DND-41 (cell line): ENCODE measurements at regions not wholly inside any gene's neighbourhood (a gene's known extent, or its start where the extent isn't known, plus 50 kb on each side); places are given as distances from the start of the nearest gene placed in this dataset.

ENCODE experiments used
- CTCF ChIP-seq: IDR thresholded peaks from 2 replicates; pipeline ENCODE4 v1.5.1; 2012; ENCODE audit warnings: borderline replicate concordance, low read length, moderate library complexity, mild to moderate bottlenecking; ENCODE audit not compliant: poor library complexity, severe bottlenecking; ENCODE audit errors: extremely low read depth
- EZH2 ChIP-seq: IDR thresholded peaks from 3 replicates; pipeline ENCODE4 v1.6.1; 2012; ENCODE audit warnings: borderline replicate concordance, low read depth, mild to moderate bottlenecking, moderate library complexity, low read length, inconsistent platforms; ENCODE audit not compliant: severe bottlenecking

DNA sequence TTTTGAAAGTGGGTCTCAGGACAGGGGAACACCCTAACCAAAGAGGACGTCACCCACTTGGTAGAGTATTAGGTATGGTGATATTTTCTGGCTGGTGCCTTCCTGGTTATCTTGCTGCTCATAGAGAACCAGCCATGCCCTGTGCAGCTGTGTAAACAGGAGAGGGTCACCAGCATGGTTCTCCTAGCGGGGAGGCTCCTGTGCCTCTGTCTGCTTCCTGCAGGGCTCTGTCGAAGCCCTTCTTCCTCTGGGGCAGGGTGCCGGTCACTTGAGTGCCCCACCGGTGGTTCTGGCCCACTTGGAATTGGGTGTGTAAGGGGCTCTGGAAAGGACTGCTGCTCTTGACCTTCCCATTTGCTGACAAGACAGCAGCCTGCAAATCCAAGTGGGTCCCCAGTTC, 80.5 kb upstream of the KCNK12 start:
- TF ChIP-seq CTCF = no peak
- no peak for TF ChIP-seq EZH2
